Upper lobe of left lung (tissue), 4 donors: ENCODE measurements at regions not wholly inside any gene's neighbourhood (a gene's known extent, or its start where the extent isn't known, plus 50 kb on each side); places are given as distances from the start of the nearest gene placed in this dataset.

Experiments used
- EP300 ChIP-seq, 4 donors: sonication (generic); formaldehyde crosslinking; IDR thresholded peaks; one replicate each; pipeline ENCODE4 v1.5.1; 2017; ENCODE audit warnings: antibody characterized with exemption in 4 of 4, control low read depth in 2 of 4
- POLR2A ChIP-seq, 4 donors: fragments of 450-650 bp; IDR thresholded peaks; one replicate each; pipeline ENCODE4 v1.5.1; 2016 to 2017; ENCODE audit warnings: antibody characterized with exemption in 4 of 4, mild to moderate bottlenecking in 2 of 4
- TF ChIP-seq, protein P1 (sequence below), 6 experiments: fragments of 450-650 bp in 4 of 6; fragments of 200-600 bp in 2 of 6; sonication (generic) in 2 of 6; IDR thresholded peaks; one replicate each; pipeline ENCODE4 v1.5.1; 2016 to 2019; ENCODE audit warnings: antibody characterized with exemption in 6 of 6

DNA sequence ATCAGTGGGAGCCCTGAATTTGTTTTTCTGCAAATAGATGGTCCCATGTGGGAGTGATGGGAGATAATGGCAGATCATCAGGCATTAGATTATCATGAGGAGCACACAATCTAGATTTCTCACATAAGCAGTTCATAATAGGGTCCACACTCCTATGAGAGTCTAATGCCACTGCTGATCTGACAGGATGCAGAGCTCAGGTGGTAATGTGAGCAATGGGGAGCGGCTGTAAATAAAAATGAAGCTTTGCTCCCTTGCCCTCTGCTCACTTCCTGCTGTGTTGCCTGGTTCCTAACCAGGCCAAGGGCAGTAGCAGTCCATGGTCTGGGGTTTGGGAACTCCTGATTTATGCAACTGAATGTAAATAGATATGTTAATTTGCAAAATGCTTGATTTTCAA lies 538.6 kb downstream of the TRAM1L1 start:
- TF ChIP-seq EP300 (IDR thresholded peaks at IDR 0.05) (no peak), POLR2A (IDR thresholded peaks at IDR 0.05) (no peak)
- TF ChIP-seq, protein P1, sequence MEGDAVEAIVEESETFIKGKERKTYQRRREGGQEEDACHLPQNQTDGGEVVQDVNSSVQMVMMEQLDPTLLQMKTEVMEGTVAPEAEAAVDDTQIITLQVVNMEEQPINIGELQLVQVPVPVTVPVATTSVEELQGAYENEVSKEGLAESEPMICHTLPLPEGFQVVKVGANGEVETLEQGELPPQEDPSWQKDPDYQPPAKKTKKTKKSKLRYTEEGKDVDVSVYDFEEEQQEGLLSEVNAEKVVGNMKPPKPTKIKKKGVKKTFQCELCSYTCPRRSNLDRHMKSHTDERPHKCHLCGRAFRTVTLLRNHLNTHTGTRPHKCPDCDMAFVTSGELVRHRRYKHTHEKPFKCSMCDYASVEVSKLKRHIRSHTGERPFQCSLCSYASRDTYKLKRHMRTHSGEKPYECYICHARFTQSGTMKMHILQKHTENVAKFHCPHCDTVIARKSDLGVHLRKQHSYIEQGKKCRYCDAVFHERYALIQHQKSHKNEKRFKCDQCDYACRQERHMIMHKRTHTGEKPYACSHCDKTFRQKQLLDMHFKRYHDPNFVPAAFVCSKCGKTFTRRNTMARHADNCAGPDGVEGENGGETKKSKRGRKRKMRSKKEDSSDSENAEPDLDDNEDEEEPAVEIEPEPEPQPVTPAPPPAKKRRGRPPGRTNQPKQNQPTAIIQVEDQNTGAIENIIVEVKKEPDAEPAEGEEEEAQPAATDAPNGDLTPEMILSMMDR (IDR thresholded peaks at IDR 0.05) = no peak
